ENCODE measurements at regions not wholly inside any gene's neighbourhood (a gene's known extent, or its start where the extent isn't known, plus 50 kb on each side); places are given as distances from the start of the nearest gene placed in this dataset.
A peak's percentile ranks its signal among the peaks of the same experiment; 100 is the strongest.

GRCh38 chr18:67896451-67896850 is 379.9 kb upstream of the DSEL start:
- no peak for FAIRE-seq

GRCh38 chr18:67893916-67894315 is 377.4 kb upstream of the DSEL start:
- Histone ChIP-seq H3K27me3 (ENCODE audit: control insufficient read depth, insufficient read depth, low read length) (no peaks in the 10 kb centered on the region), H3K36me3 (ENCODE audit: control insufficient read depth in 2 of 3, insufficient read depth in 3 of 3, low read length in 3 of 3) (no peaks in the 10 kb centered on the region), H3K4me1 (ENCODE audit: control insufficient read depth in 2 of 3, insufficient read depth in 2 of 3, low read depth in 1 of 3, low read length in 3 of 3) (no peaks in the 10 kb centered on the region), H3K27ac (ENCODE audit: low read depth in 2 of 2, low read length in 2 of 2) (no peak overlapping the region), H3K9ac (ENCODE audit: low read length in 3 of 3) (no peak overlapping the region), H3K9me3 (ENCODE audit: control insufficient read depth in 2 of 3, insufficient read depth in 1 of 3, low read length in 3 of 3) (no peaks in the 10 kb centered on the region), H3K4me3 (ENCODE audit: low read length in 3 of 3) (no peak overlapping the region)
- FAIRE-seq (no peak), DNase-seq (peak in 2 of 5 donors; percentile 23 to 29)
- no peak for TF ChIP-seq CTCF (IDR thresholded peaks at IDR 0.05; ENCODE audit: borderline replicate concordance, extremely low read depth, insufficient read depth)
- intact Hi-C loops (cut with DNase I), result no loop called here

More at GRCh38 chr18:67896451-67896850, 379.9 kb upstream of the DSEL start:
- intact Hi-C loops (cut with DNase I), result no loop called here
- Histone ChIP-seq H3K4me3 (ENCODE audit: low read length in 3 of 3) (no peak overlapping the region), H3K9me3 (ENCODE audit: control insufficient read depth in 2 of 3, insufficient read depth in 1 of 3, low read length in 3 of 3) (no peaks in the 10 kb centered on the region), H3K27ac (ENCODE audit: low read depth in 2 of 2, low read length in 2 of 2) (no peak overlapping the region), H3K9ac (ENCODE audit: low read length in 3 of 3) (no peak overlapping the region), H3K27me3 (ENCODE audit: control insufficient read depth, insufficient read depth, low read length) (no peaks in the 10 kb centered on the region), H3K36me3 (ENCODE audit: control insufficient read depth in 2 of 3, insufficient read depth in 3 of 3, low read length in 3 of 3) (no peaks in the 10 kb centered on the region), H3K4me1 (ENCODE audit: control insufficient read depth in 2 of 3, insufficient read depth in 2 of 3, low read depth in 1 of 3, low read length in 3 of 3) (no peaks in the 10 kb centered on the region)
- DNase-seq, result no peak
- TF ChIP-seq CTCF (IDR thresholded peaks at IDR 0.05; ENCODE audit: borderline replicate concordance, extremely low read depth, insufficient read depth), result no peak

GRCh38 chr18:67876871-67877270 is 360.4 kb upstream of the DSEL start:
- FAIRE-seq (no peak), DNase-seq (no peak)
- no peak for TF ChIP-seq CTCF (IDR thresholded peaks at IDR 0.05; ENCODE audit: borderline replicate concordance, extremely low read depth, insufficient read depth)
- H3K27ac ChIP-seq (ENCODE audit: low read depth in 2 of 2, low read length in 2 of 2), result no peak overlapping the region
- intact Hi-C loops (cut with DNase I), result no loop called here
- no peaks in the 10 kb centered on the region for H3K9me3 ChIP-seq (ENCODE audit: control insufficient read depth in 2 of 3, insufficient read depth in 1 of 3, low read length in 3 of 3)
- H3K4me3 ChIP-seq (ENCODE audit: low read length in 3 of 3), result no peak overlapping the region
- no peak overlapping the region for H3K9ac ChIP-seq (ENCODE audit: low read length in 3 of 3)
- no peaks in the 10 kb centered on the region for H3K27me3 ChIP-seq (ENCODE audit: control insufficient read depth, insufficient read depth, low read length)
- no peaks in the 10 kb centered on the region for H3K4me1 ChIP-seq (ENCODE audit: control insufficient read depth in 2 of 3, insufficient read depth in 2 of 3, low read depth in 1 of 3, low read length in 3 of 3)
- H3K36me3 ChIP-seq (ENCODE audit: control insufficient read depth in 2 of 3, insufficient read depth in 3 of 3, low read length in 3 of 3), result no peaks in the 10 kb centered on the region

GRCh38 chr18:67875944-67876343 is 359.4 kb upstream of the DSEL start:
- no peaks in the 10 kb centered on the region for H3K27me3 ChIP-seq (ENCODE audit: control insufficient read depth, insufficient read depth, low read length)
- no peak for DNase-seq
- H3K36me3 ChIP-seq (ENCODE audit: control insufficient read depth in 2 of 3, insufficient read depth in 3 of 3, low read length in 3 of 3), result no peaks in the 10 kb centered on the region
- no peak overlapping the region for H3K4me3 ChIP-seq (ENCODE audit: low read length in 3 of 3)
- H3K4me1 ChIP-seq (ENCODE audit: control insufficient read depth in 2 of 3, insufficient read depth in 2 of 3, low read depth in 1 of 3, low read length in 3 of 3), result no peaks in the 10 kb centered on the region
- H3K9ac ChIP-seq (ENCODE audit: low read length in 3 of 3), result no peak overlapping the region
- intact Hi-C loops (cut with DNase I), result no loop called here
- no peak overlapping the region for H3K27ac ChIP-seq (ENCODE audit: low read depth in 2 of 2, low read length in 2 of 2)
- FAIRE-seq, result no peak
- TF ChIP-seq CTCF (IDR thresholded peaks at IDR 0.05; ENCODE audit: borderline replicate concordance, extremely low read depth, insufficient read depth), result no peak
- no peaks in the 10 kb centered on the region for H3K9me3 ChIP-seq (ENCODE audit: control insufficient read depth in 2 of 3, insufficient read depth in 1 of 3, low read length in 3 of 3)
